ENCODE measurements at regions not wholly inside any gene's neighbourhood (a gene's known extent, or its start where the extent isn't known, plus 50 kb on each side); places are given as distances from the start of the nearest gene placed in this dataset.

DNA sequence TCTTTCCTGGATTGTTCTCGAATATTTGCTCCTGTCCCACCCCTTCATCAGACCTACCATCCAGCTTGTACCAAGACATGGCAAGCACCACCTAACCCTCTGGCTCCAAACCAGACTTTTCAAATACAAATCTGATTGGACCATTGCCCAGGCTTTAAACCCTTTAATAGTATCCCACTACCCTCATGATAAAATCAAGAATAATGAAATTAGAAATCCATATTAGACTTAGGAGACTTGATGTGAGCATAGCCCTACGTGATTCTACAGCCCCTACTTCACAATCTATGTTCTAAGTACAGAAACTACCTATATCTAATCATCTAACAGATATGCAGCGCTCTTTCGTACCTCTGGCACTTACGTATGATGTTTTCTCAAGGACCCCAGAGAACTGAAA is 375.2 kb upstream of the CPEB2 start:
- Histone ChIP-seq H3K27me3 (replicated peaks; ENCODE audit: insufficient read depth) (no peaks in the 10 kb centered on the region), H3K36me3 (no peaks in the 10 kb centered on the region), H3K4me3 (no peak overlapping the region), H3K27ac (no peak overlapping the region), H3K4me1 (replicated peaks) (no peaks in the 10 kb centered on the region), H3K9me3 (no peaks in the 10 kb centered on the region)
- DNase-seq (ENCODE audit: low spot score) = no peak
- intact Hi-C loops (cut with DNase I) = no loop called here
- TF ChIP-seq, protein P1, sequence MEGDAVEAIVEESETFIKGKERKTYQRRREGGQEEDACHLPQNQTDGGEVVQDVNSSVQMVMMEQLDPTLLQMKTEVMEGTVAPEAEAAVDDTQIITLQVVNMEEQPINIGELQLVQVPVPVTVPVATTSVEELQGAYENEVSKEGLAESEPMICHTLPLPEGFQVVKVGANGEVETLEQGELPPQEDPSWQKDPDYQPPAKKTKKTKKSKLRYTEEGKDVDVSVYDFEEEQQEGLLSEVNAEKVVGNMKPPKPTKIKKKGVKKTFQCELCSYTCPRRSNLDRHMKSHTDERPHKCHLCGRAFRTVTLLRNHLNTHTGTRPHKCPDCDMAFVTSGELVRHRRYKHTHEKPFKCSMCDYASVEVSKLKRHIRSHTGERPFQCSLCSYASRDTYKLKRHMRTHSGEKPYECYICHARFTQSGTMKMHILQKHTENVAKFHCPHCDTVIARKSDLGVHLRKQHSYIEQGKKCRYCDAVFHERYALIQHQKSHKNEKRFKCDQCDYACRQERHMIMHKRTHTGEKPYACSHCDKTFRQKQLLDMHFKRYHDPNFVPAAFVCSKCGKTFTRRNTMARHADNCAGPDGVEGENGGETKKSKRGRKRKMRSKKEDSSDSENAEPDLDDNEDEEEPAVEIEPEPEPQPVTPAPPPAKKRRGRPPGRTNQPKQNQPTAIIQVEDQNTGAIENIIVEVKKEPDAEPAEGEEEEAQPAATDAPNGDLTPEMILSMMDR (IDR thresholded peaks at IDR 0.05) = no peak
- TF ChIP-seq POLR2AphosphoS5 (IDR thresholded peaks at IDR 0.05) (no peak), POLR2A (IDR thresholded peaks at IDR 0.05) (no peak)
- WGBS = 70% methylated on average over 5 of the region's 5 CpGs

DNA sequence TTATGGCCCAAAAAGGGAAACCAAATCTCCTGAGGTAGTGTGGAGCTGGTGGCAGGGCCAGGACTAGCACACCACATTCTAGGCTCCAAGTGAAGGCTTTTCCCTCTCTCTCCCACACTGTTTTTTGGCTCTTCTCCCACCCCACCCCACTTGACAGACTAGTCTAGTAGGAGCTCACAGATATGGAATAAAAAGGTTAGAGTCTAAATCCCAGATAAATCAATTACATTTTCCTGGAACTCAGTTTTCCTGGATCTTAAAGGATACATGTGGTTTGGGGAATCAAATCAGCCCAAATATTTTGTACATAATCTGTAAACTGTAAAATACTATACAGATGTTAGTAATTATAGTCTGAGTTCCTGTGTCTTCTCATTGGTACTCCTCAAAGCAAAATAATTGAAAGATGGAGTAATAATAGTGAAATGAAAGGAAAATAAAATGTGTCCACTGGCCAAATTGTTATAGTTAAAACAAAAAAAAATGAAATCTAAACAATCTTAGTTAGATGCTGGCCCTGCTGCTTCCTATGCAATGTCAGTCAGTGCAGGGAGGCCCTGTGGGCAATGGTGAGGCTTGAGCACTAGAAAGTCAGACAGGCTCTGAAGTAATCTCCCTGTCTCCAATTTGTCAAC is 370.4 kb upstream of the CPEB2 start:
- intact Hi-C loops (cut with DNase I) = no loop called here
- H3K9me3 ChIP-seq = no peaks in the 10 kb centered on the region
- no peak for DNase-seq (ENCODE audit: low spot score)

DNA sequence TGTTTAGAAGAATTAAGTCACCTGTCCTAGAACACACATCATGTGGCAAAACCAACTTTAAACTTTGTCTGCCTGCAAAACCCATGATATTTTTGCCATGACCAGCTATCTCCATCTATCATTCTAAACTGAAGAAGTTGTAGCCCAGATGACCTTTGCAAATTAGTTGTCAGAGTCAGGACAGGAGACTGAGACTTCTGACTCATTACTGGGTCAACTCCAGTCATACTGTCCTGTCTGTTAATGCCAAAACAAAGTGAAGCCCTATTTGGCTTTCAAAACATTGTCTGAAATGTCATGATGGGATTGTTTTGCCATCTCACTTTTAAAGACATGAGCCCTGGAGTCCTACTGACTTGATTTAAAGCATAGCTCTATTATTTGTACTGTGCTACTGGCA is 365.7 kb upstream of the CPEB2 start:
- Histone ChIP-seq H3K4me3 (no peak overlapping the region), H3K36me3 (no peaks in the 10 kb centered on the region), H3K4me1 (replicated peaks) (no peaks in the 10 kb centered on the region), H3K9me3 (no peaks in the 10 kb centered on the region), H3K27ac (no peak overlapping the region), H3K27me3 (replicated peaks; ENCODE audit: insufficient read depth) (no peaks in the 10 kb centered on the region)
- intact Hi-C loops (cut with DNase I) = no loop called here
- no peak for TF ChIP-seq POLR2A (IDR thresholded peaks at IDR 0.05)
- no peak for TF ChIP-seq POLR2AphosphoS5 (IDR thresholded peaks at IDR 0.05)
- TF ChIP-seq, protein P1 (IDR thresholded peaks at IDR 0.05) = no peak
- DNase-seq (ENCODE audit: low spot score) = no peak

More for the DNA sequence above, 370.4 kb upstream of the CPEB2 start:
- TF ChIP-seq POLR2A (IDR thresholded peaks at IDR 0.05) = no peak
- TF ChIP-seq, protein P1 (IDR thresholded peaks at IDR 0.05) = no peak
- no peak for TF ChIP-seq POLR2AphosphoS5 (IDR thresholded peaks at IDR 0.05)
- Histone ChIP-seq H3K36me3 (no peaks in the 10 kb centered on the region), H3K4me3 (no peak overlapping the region), H3K27ac (no peak overlapping the region), H3K27me3 (replicated peaks; ENCODE audit: insufficient read depth) (no peaks in the 10 kb centered on the region), H3K4me1 (replicated peaks) (no peaks in the 10 kb centered on the region)

DNA sequence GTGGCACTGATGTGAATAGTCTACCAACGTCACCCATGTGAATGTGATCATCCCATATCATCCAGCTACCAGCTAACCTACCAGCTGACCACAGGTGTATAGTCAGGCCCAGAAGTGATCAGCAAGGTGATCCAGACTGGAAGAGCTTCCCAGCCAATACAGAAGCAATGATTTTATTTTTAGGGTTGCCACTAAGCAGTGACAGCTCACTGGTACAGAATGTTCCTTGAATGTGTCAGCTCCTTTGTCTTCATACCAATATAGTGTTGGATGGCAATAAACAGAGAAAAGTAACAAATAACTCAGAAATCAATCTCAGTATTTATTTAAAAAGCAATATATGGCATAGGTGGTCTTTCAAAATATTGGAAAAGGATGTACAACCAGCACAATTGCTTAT is 361.8 kb upstream of the CPEB2 start:
- no peak overlapping the region for H3K4me3 ChIP-seq
- no peaks in the 10 kb centered on the region for H3K4me1 ChIP-seq (replicated peaks)
- H3K27me3 ChIP-seq (replicated peaks; ENCODE audit: insufficient read depth) = no peaks in the 10 kb centered on the region
- no peaks in the 10 kb centered on the region for H3K9me3 ChIP-seq
- intact Hi-C loops (cut with DNase I) = no loop called here
- no peak overlapping the region for H3K27ac ChIP-seq
- WGBS = 90% methylated on average over 1 of the region's 1 CpG
- H3K36me3 ChIP-seq = no peaks in the 10 kb centered on the region
- TF ChIP-seq, protein P1 (IDR thresholded peaks at IDR 0.05) = no peak
- no peak for TF ChIP-seq POLR2AphosphoS5 (IDR thresholded peaks at IDR 0.05)
- no peak for TF ChIP-seq POLR2A (IDR thresholded peaks at IDR 0.05)
- no peak for DNase-seq (ENCODE audit: low spot score)

DNA sequence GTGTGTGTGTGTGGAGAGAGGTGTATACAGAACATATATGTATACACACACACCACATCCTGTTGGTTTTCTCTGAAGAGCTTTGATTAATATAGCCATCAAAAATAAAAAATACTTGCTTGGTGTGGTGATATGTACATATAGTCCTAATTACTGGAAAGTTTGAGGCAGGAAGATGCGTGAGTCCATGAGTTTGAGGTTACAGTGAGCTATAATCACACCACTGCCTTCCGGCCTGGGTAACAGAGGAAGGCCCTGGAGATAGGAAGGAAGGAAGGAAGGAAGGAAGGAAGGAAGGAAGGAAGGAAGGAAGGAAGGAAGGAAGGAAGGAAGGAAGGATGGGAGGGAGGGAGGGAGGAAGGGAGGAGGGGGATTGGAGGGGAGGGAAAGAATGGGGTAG is 360.4 kb upstream of the CPEB2 start:
- no peak for DNase-seq (ENCODE audit: low spot score)
- TF ChIP-seq POLR2AphosphoS5 (IDR thresholded peaks at IDR 0.05) (no peak), POLR2A (IDR thresholded peaks at IDR 0.05) (no peak)
- TF ChIP-seq, protein P1 (IDR thresholded peaks at IDR 0.05) = no peak
- intact Hi-C loops (cut with DNase I) = no loop called here
- no peaks in the 10 kb centered on the region for H3K27me3 ChIP-seq (replicated peaks; ENCODE audit: insufficient read depth)
- H3K4me3 ChIP-seq = no peak overlapping the region
- no peaks in the 10 kb centered on the region for H3K9me3 ChIP-seq
- no peaks in the 10 kb centered on the region for H3K36me3 ChIP-seq
- WGBS = 68% methylated on average over 2 of the region's 2 CpGs
- no peaks in the 10 kb centered on the region for H3K4me1 ChIP-seq (replicated peaks)
- H3K27ac ChIP-seq = no peak overlapping the region
